DMS 273 treated with DMSO at 0.1 percent for 48 hours (cell line): ENCODE measurements at regions not wholly inside any gene's neighbourhood (a gene's known extent, or its start where the extent isn't known, plus 50 kb on each side); places are given as distances from the start of the nearest gene placed in this dataset.
"Not testable (repeated sequence)": the region's sequence is repeated elsewhere in the genome, so short reads cannot be mapped to it uniquely, and the experiment has no call there.

Source experiments
- DNase-seq: peaks from one replicate; lab custom pipeline; 2025; lab: John Stamatoyannopoulos, UW

GRCh38 chr6:67219346-67219745, 1415.7 kb upstream of the ADGRB3 start:
- DNase-seq: no peak

DNA sequence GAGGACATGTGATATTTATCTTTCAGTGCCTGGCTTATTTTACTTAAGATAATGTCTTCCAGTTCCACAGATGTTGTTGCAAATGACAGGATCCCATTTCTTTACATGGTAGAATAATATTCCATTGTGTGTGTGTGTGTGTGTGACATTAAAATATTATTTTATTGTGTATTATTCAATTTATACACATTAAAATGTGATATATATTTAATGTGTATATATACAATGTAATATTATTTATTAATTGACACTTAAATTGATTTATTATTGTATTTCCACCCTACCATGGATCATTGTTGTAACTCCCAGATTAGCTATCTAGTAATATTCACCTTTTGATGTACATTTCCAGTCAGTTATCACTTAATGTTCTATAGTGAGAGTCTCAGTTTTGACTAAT, 1422.5 kb upstream of the ADGRB3 start:
- DNase-seq: no peak

- no peak for DNase-seq
These were observed 1424.6 kb upstream of the ADGRB3 start for GRCh38 chr6:67210450-67210849.

DNA sequence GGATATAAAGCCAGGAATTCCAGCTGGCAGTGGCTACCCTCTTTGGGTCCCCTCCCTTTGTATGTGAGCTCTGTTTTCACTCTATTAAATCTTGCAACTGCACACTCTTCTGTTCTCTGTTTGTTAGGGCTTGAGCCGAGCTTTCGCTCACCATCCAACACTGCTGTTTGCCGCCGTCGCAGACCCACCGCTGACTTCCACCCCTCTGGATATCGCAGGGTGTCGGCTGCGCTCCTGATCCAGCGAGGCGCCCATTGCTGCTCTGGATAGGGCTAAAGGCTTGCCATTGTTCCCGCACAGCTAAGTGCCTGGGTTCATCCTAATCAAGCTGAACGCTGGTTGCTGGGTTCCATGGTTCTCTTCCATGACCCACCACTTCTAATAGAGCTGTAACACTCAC, 1433.5 kb upstream of the ADGRB3 start:
- DNase-seq: no peak

DNA sequence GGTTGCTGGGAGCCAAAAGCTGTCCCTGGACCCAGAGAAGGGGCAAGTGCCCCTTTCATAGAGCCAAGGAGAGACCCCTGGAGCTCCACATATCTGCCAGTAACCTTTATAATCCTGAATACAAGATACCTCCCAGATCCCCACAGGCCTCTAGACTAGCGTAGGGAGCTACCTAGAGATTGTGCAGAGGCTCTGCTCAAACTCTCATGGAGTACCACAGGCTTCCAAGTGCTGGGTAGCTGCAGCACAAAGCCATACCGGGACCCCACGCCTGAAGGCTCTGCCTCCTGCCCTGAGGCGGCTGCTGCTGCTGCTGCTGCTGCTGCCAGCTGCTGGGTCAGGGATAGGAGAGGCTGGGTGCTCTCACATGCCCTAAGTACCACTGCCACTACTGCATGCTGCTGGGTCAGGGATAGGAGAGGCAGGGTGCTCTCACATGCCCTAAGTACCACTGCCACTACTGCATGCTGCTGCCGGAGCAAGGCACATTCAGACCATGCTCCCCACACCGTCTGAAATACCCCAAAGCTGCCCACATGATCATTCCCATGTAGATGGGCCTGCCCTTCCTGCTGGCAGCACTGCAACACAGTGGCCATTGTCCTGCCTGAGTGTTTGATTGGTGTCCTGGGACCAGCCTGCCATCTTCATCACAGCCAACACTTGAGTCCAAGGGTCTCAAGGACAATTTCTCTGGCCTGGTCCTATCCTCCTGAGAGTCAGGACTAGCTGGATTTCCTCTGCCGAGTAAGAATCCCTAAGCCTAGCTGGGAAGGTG, 1434.3 kb upstream of the ADGRB3 start:
- DNase-seq: no peak

- no peak for DNase-seq
These were observed 1435.7 kb upstream of the ADGRB3 start for GRCh38 chr6:67199425-67199824.

- DNase-seq: no peak
These were observed 1444.3 kb upstream of the ADGRB3 start for GRCh38 chr6:67190733-67191132.

- no peak for DNase-seq
These were observed 1450.7 kb upstream of the ADGRB3 start for GRCh38 chr6:67184405-67184804.

- DNase-seq: no peak
These were observed 1460.0 kb upstream of the ADGRB3 start for GRCh38 chr6:67175101-67175500.

GRCh38 chr6:67165606-67166005, 1458.6 kb upstream of the EYS start:
- no peak for DNase-seq

- DNase-seq: no peak
These were observed 1453.8 kb upstream of the EYS start for GRCh38 chr6:67160820-67161219.

GRCh38 chr6:67141005-67141404, 1434.0 kb upstream of the EYS start:
- no peak for DNase-seq

GRCh38 chr6:67133973-67134372, 1426.9 kb upstream of the EYS start:
- DNase-seq: no peak

DNA sequence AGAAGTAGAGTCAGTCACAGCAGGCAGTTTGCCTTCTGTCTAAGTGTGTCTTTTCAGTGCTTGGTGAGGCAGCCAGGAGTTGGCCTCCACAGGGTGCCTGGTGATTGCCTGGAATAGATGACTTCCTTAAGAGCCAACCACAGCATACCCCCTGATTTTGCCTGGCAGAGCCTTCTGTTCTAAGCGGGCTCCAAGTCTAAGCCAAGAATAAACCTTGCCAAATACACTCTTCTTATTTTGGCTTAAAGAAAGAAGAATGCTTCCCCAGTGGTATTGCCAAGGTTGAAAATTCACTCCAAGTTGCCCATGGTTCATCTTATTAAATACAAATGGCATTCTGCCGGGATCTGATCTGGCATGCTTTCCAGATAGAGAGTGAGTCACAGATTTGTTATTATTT, 1424.8 kb upstream of the EYS start:
- no peak for DNase-seq

GRCh38 chr6:67129780-67130179, 1422.8 kb upstream of the EYS start:
- DNase-seq: no peak

DNA sequence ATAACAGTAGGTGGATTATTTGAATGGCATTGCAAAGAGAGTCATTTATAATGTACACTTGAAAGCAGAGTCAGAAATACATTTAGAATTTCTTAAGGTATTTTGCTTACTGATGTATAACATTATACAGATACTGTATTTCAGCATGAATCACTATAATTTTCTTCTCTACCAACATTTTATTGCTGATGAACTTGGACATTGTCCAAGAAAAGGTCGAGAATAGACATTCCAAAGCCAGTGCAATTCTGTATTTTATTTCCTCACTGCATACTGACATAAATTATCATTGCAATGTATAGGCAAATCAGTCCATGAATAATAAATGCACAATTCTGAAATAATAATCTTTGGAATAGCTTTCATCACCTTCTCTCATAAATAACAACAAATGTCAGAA, 1420.0 kb upstream of the EYS start:
- DNase-seq: no peak

DNA sequence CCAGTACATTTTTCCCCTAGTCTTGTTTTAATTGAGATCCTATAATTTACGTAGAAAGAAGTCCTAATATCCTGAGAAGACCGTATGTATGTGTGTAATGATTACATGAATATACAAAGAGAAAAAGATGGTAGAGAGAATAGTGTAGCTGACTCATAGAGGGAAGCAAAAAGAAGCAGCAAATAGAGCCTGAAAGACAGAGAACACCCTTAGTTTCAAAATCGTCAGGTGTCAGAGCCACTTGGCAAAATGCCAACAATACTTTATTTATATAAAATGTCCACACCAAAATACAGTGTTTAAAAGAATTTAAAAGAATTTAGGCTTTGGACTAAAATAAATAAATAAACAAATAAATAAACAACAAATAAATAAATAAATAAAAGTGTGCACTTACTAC, 1414.1 kb upstream of the EYS start:
- no peak for DNase-seq

DNA sequence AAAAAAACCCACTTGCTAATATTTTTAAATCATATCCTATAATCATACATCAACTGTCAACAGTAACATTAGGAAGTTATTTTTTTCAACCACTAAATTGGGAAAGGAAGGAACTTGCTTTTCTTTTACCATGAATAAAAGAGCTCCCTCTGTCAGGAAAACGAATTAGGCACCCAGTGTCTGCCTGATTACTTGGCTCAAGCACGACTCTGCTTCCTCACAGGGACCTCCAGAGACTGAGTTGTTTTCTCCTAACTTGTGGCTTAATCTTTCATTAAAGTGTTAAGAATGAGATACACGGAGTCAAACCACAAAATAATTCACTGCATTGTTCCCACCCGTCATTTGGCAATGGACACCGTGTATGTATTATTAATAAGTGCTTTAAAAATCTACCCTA, 1405.1 kb upstream of the EYS start:
- no peak for DNase-seq

- no peak for DNase-seq
These were observed 1395.7 kb upstream of the EYS start for GRCh38 chr6:67102743-67103142.

GRCh38 chr6:67095618-67096226, 1388.7 kb upstream of the EYS start:
- not testable (repeated sequence) for DNase-seq

- no peak for DNase-seq
These were observed 1387.5 kb upstream of the EYS start for GRCh38 chr6:67094431-67094946.

- DNase-seq: no peak
These were observed 1366.9 kb upstream of the EYS start for GRCh38 chr6:67073938-67074337.

DNA sequence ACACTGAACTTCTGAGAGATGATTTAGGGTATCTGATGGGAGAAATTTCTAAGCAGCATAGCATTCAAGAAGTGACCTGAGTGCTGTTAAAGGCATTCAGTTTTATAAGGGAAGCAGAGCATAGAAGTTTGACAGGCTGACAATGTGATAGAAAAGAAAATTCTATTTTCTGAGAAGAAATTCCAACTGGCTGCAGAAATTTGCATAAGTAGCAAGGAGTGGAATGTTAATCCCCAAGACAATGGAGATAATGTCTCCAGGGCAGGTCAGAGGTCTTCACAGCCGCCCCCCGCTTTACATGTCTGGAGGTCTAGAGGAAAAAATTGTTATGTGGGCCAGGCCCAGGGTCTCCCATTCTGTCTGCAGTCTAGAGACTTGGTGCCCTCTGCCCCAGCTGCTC, 1361.8 kb upstream of the EYS start:
- no peak for DNase-seq

DNA sequence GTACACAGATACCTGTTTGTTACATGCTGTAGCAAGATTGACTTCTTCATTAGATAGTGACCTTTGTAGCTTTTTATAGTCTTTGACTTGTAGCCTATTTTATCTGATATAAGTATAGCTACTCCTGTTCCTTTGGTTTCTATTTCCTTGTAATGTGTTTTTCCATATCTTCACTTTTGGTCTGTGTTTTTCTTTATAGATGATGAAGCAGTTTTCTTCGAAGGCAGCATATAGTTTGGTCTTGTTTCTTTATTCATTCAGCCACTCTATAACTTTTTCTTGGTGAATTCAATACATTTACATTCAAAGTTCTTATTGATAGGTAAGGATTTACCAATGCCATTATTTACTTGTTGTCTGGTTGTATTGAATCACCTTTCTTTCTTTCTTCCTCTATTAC, 1357.3 kb upstream of the EYS start:
- no peak for DNase-seq
